A549 (cell line): ENCODE measurements at regions not wholly inside any gene's neighbourhood (a gene's known extent, or its start where the extent isn't known, plus 50 kb on each side); places are given as distances from the start of the nearest gene placed in this dataset.

ENCODE experiments used
- CHD4 ChIP-seq: fragments of 200-600 bp; sonication (generic); IDR thresholded peaks from 2 replicates; pipeline ENCODE4 v1.6.1; 2016; ENCODE audit warnings: antibody characterized with exemption, mild to moderate bottlenecking, borderline replicate concordance
- EP300 ChIP-seq, 2 experiments: fragments of >200 bp; sonication (Bioruptor Twin); formaldehyde crosslinking; IDR thresholded peaks; 2 replicates in 1 of 2; 3 replicates in 1 of 2; pipeline ENCODE4 v1.6.1; 2016 to 2017
- HDAC2 ChIP-seq: fragments of 200-600 bp; sonication (generic); IDR thresholded peaks from 2 replicates; pipeline ENCODE4 v1.6.1; 2016
- HEYL ChIP-seq: fragments of 250-450 bp; sonication (Bioruptor Pico); IDR thresholded peaks from 2 replicates; pipeline ENCODE4 v1.8.0; 2021; ENCODE audit warnings: mild to moderate bottlenecking, moderate library complexity
- MAZ ChIP-seq: fragments of 150-350 bp; IDR thresholded peaks from 2 replicates; pipeline ENCODE4 v1.6.1; 2014; ENCODE audit warnings: antibody characterized with exemption, low read depth, low read length, borderline replicate concordance
- MYC ChIP-seq: IDR thresholded peaks from 2 replicates; pipeline ENCODE4 v1.6.1; 2012; ENCODE audit warnings: mild to moderate bottlenecking, inconsistent platforms, low read length, improper control_type of control experiment, borderline replicate concordance
- NPAS2 ChIP-seq: fragments of 250-450 bp; sonication (Bioruptor Pico); IDR thresholded peaks from 2 replicates; pipeline ENCODE4 v1.8.0; 2022; ENCODE audit warnings: mild to moderate bottlenecking, moderate library complexity, borderline replicate concordance
- NR3C1 ChIP-seq: fragments of >200 bp; sonication (Bioruptor Twin); formaldehyde crosslinking; IDR thresholded peaks from 3 replicates; pipeline ENCODE4 v1.6.1; 2017
- POLR2A ChIP-seq: IDR thresholded peaks from 2 replicates; pipeline ENCODE4 v1.6.1; 2012; ENCODE audit warnings: mild to moderate bottlenecking, low read length
- RFX5 ChIP-seq: fragments of 450-650 bp; IDR thresholded peaks from 2 replicates; pipeline ENCODE4 v1.7.1; 2014; ENCODE audit warnings: antibody characterized with exemption, mild to moderate bottlenecking, moderate library complexity
- ZFP36 ChIP-seq: fragments of 450-650 bp; IDR thresholded peaks from 2 replicates; pipeline ENCODE4 v1.6.1; 2014; ENCODE audit warnings: borderline replicate concordance; ENCODE audit not compliant: partially characterized antibody
- TF ChIP-seq, protein P1 (sequence below): fragments of >200 bp; sonication (Bioruptor Twin); formaldehyde crosslinking; IDR thresholded peaks from 3 replicates; pipeline ENCODE4 v1.5.1; 2016
- TF ChIP-seq, protein P2 (sequence below): fragments of 450-650 bp; IDR thresholded peaks from 2 replicates; pipeline ENCODE4 v1.6.1; 2014; ENCODE audit warnings: antibody characterized with exemption
- TF ChIP-seq, protein P3 (sequence below): fragments of 250-450 bp; sonication (Bioruptor Pico); IDR thresholded peaks from 2 replicates; pipeline ENCODE4 v1.5.0; 2020; ENCODE audit warnings: low read depth, mild to moderate bottlenecking, moderate library complexity

DNA sequence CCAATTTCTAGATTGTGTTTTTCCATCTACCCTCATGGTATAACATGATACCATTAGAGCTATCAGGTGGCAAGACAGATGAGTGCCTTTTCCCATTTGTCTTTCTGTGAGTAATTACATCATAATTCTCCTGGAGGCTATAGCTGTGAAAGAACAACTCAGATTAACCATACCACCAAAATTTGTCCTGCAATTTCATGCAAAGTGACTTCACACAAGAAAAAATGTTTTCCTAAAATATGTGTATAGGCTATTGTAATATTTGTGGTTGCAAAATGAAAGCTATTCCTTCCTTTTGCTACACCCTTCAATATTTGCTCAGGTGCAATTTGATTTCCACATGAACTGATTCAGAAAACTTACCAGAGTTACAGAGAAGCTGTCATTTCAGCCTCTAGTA, 547.7 kb upstream of the ID4 start:
- TF ChIP-seq, protein P1, sequence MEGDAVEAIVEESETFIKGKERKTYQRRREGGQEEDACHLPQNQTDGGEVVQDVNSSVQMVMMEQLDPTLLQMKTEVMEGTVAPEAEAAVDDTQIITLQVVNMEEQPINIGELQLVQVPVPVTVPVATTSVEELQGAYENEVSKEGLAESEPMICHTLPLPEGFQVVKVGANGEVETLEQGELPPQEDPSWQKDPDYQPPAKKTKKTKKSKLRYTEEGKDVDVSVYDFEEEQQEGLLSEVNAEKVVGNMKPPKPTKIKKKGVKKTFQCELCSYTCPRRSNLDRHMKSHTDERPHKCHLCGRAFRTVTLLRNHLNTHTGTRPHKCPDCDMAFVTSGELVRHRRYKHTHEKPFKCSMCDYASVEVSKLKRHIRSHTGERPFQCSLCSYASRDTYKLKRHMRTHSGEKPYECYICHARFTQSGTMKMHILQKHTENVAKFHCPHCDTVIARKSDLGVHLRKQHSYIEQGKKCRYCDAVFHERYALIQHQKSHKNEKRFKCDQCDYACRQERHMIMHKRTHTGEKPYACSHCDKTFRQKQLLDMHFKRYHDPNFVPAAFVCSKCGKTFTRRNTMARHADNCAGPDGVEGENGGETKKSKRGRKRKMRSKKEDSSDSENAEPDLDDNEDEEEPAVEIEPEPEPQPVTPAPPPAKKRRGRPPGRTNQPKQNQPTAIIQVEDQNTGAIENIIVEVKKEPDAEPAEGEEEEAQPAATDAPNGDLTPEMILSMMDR, result no peak
- no peak for TF ChIP-seq MAZ
- TF ChIP-seq NR3C1, result no peak
- TF ChIP-seq POLR2A, result no peak
- no peak for TF ChIP-seq NPAS2 (CRISPR knock-in tag)
- no peak for TF ChIP-seq HEYL (CRISPR knock-in tag)
- TF ChIP-seq ZFP36, result no peak
- TF ChIP-seq, protein P2, sequence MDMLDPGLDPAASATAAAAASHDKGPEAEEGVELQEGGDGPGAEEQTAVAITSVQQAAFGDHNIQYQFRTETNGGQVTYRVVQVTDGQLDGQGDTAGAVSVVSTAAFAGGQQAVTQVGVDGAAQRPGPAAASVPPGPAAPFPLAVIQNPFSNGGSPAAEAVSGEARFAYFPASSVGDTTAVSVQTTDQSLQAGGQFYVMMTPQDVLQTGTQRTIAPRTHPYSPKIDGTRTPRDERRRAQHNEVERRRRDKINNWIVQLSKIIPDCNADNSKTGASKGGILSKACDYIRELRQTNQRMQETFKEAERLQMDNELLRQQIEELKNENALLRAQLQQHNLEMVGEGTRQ, result no peak
- TF ChIP-seq EP300 (IDR thresholded peaks at IDR 0.05), result no peak
- no peak for TF ChIP-seq CHD4
- TF ChIP-seq RFX5, result no peak
- no peak for TF ChIP-seq MYC
- TF ChIP-seq HDAC2, result no peak
- TF ChIP-seq, protein P3, sequence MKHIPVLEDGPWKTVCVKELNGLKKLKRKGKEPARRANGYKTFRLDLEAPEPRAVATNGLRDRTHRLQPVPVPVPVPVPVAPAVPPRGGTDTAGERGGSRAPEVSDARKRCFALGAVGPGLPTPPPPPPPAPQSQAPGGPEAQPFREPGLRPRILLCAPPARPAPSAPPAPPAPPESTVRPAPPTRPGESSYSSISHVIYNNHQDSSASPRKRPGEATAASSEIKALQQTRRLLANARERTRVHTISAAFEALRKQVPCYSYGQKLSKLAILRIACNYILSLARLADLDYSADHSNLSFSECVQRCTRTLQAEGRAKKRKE (CRISPR knock-in tag), result no peak
